AG09319 (cell line): ENCODE measurements at regions not wholly inside any gene's neighbourhood (a gene's known extent, or its start where the extent isn't known, plus 50 kb on each side); places are given as distances from the start of the nearest gene placed in this dataset.

Source experiments
- DNase-seq: peaks from one replicate; pipeline ENCODE4 v3.0.0-alpha.2; 2010; ENCODE audit warnings: low read depth; ENCODE audit errors: extremely low read depth
- TF ChIP-seq, protein P1 (sequence below): IDR thresholded peaks from 2 replicates; pipeline ENCODE4 v1.5.1; 2011; ENCODE audit warnings: low read depth, mild to moderate bottlenecking, inconsistent platforms, low read length, moderate library complexity

DNA sequence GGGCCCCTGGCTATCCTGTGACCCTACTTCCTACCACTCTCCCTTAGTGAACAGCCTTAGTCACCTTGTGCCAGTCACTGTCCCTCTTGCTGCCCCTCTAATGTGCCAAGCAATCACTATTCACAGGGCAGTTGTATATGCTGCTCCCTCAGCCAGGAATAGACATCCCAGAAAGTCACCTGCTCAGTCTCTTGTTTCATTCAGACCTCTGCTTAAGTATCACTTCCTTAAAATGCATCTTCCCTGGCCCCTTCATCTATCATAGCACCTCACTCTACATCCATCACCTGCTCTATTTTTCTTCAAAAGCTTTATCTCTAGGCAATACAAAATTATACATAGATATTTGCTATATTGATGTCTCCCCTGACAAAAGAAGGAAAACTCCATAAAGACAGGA is 328.4 kb upstream of the NFE2L3 start:
- DNase-seq: no peak
- TF ChIP-seq, protein P1, sequence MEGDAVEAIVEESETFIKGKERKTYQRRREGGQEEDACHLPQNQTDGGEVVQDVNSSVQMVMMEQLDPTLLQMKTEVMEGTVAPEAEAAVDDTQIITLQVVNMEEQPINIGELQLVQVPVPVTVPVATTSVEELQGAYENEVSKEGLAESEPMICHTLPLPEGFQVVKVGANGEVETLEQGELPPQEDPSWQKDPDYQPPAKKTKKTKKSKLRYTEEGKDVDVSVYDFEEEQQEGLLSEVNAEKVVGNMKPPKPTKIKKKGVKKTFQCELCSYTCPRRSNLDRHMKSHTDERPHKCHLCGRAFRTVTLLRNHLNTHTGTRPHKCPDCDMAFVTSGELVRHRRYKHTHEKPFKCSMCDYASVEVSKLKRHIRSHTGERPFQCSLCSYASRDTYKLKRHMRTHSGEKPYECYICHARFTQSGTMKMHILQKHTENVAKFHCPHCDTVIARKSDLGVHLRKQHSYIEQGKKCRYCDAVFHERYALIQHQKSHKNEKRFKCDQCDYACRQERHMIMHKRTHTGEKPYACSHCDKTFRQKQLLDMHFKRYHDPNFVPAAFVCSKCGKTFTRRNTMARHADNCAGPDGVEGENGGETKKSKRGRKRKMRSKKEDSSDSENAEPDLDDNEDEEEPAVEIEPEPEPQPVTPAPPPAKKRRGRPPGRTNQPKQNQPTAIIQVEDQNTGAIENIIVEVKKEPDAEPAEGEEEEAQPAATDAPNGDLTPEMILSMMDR: no peak

- DNase-seq: no peak
- TF ChIP-seq, protein P1: no peak
Measured at GRCh38 chr7:25828468-25828867, 323.5 kb upstream of the NFE2L3 start.

DNA sequence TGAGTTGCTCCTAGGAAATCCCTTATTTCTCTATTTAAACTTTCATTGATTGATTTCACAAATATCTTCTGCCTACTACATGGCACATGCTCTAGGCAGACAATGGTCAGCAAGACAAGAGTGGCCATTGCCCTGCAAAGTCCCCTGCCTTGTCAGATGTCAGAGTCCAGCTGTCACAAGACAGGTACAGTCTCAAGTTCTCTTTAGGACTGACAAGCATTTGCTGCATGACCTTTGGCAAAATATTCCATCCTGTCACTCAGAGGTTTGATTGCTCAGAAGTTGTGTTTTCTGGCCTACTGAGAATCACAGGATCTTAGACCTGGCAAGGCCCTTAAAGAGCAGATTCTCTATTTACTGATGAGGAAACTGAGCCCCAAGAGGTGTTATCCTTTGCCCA is 322.3 kb upstream of the NFE2L3 start:
- TF ChIP-seq, protein P1: no peak
- no peak for DNase-seq

DNA sequence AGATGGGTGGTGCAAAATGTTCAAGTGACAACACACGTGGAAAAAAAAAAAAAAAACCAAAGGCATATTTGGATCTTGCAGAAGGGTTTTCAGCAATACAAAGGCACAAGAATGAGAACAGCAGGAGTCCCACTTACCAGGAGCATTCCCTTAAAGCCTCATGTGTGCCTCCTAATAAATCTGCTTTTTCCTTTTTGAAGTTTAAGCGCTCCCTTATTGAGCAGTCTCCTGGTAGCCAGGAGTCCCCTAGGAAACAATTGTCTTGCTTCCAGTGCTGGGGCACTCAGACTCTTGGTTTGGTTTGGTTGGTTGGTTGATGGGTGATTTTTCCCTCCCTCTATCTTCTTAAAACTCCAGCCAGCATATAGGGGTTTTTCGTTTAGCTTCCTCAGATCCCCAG is 321.8 kb upstream of the NFE2L3 start:
- TF ChIP-seq, protein P1: no peak
- DNase-seq: no peak

DNA sequence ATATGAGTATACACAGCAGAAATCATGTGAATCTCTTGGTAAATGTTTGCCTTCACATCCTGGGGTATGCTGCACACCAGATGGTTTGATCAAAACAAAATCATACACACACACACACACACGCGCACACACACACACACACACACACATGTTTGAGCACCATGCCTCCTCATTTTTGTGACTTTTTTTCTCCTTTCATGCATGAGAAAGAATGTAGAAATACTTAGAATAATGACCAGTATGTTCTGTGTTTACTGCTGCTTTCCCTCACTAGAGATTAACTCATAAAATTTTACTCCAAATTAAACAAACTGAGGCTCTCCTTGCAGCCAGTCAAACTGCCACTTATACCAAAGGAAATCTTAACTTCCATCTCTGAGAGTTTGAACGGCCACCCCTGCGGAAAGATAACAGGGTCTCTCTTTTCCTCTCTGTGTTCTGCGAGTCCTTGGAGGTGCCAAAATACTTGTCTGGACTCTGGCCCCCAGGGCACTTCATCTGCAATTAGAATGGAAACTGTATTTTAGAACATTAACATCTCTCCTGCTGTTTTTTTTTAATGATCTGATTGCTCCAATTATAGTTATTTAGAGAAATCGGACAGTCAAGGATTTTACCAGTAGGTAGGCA is 320.8 kb upstream of the NFE2L3 start:
- no peak for DNase-seq
- TF ChIP-seq, protein P1: no peak

DNA sequence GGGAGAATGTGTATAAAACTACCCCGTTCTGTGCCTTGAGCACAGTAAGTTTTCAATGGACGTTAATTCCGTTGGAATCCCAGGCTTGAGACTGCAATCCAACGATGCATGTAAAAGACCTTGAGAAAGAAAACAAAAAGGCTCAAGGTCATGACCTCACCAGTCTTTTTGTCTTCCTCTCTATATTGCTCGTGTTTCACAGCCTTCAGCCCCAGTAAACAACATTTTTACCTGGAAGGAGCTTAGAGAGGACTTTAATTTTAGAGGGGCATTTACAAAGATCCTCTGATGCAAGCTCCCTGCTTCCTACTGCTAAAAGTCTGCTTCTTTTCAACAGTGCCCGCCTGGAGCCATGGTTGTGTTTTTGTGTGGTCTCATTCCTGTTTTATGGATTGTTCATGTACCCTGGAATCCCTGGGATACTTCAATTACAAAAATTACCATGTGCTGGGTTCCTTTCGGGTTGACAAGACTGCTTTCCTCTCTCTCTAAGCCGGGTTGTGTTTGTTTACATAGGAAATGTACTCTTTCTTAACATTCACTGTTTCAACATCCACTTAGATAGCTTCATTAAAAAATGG is 320.1 kb upstream of the NFE2L3 start:
- TF ChIP-seq, protein P1: no peak
- DNase-seq: no peak

- TF ChIP-seq, protein P1: no peak
- no peak for DNase-seq
Measured at GRCh38 chr7:25832456-25832855, 319.5 kb upstream of the NFE2L3 start.
